ENCODE measurements at regions not wholly inside any gene's neighbourhood (a gene's known extent, or its start where the extent isn't known, plus 50 kb on each side); places are given as distances from the start of the nearest gene placed in this dataset.

- no peak for DNase-seq
- Mint-ChIP-seq H3K27me3 (no peaks in the 10 kb centered on the region), H3K36me3 (ENCODE audit: insufficient read depth) (peaks cover 6% of the 10 kb centered on the region), H3K27ac (no peak overlapping the region), H3K9me3 (no peaks in the 10 kb centered on the region), H3K4me1 (ENCODE audit: low read depth in 2 of 2) (peaks cover 22 to 24% of the 10 kb centered on the region in 2 donors), H3K4me3 (no peak overlapping the region)
- ATAC-seq (replicated peaks), result no peak
These were observed 105.0 kb upstream of the DUSP22 start for GRCh38 chr6:187210-187861.

- Mint-ChIP-seq H3K4me3 (peak overlapping the region; percentile 53 to 72), H3K36me3 (ENCODE audit: insufficient read depth) (peaks cover 6% of the 10 kb centered on the region), H3K27me3 (no peaks in the 10 kb centered on the region), H3K27ac (peak overlapping the region; percentile 95 to 98), H3K9me3 (no peaks in the 10 kb centered on the region), H3K4me1 (ENCODE audit: low read depth in 2 of 2) (peaks cover 29 to 34% of the 10 kb centered on the region in 2 donors)
- ATAC-seq (replicated peaks) (peak; percentile 88), DNase-seq (peak; percentile 73 to 85 (median 78))
These were observed 103.2 kb upstream of the DUSP22 start for GRCh38 chr6:188821-189655.

GRCh38 chr6:189676-190075 is 102.6 kb upstream of the DUSP22 start:
- H3K36me3 Mint-ChIP-seq (ENCODE audit: insufficient read depth), result peaks cover 6% of the 10 kb centered on the region
- DNase-seq (no peak), ATAC-seq (replicated peaks) (no peak)
- no peaks in the 10 kb centered on the region for H3K9me3 Mint-ChIP-seq
- H3K27me3 Mint-ChIP-seq, result no peaks in the 10 kb centered on the region
- H3K4me1 Mint-ChIP-seq (ENCODE audit: low read depth in 2 of 2), result peaks cover 36 to 40% of the 10 kb centered on the region in 2 donors
- H3K4me3 Mint-ChIP-seq, result peak overlapping the region; percentile 72 to 77
- peak overlapping the region; percentile 95 to 98 for H3K27ac Mint-ChIP-seq

- Mint-ChIP-seq H3K9me3 (no peaks in the 10 kb centered on the region), H3K27ac (peak overlapping the region; percentile 95 to 98), H3K27me3 (no peaks in the 10 kb centered on the region), H3K4me3 (peak overlapping the region; percentile 72 to 77), H3K36me3 (ENCODE audit: insufficient read depth) (peaks cover 6% of the 10 kb centered on the region), H3K4me1 (ENCODE audit: low read depth in 2 of 2) (peaks cover 42 to 47% of the 10 kb centered on the region in 2 donors)
- ATAC-seq (replicated peaks) (no peak), DNase-seq (no peak)
These were observed 101.5 kb upstream of the DUSP22 start for GRCh38 chr6:190596-191395.

- no peaks in the 10 kb centered on the region for H3K27me3 Mint-ChIP-seq
- DNase-seq (no peak), ATAC-seq (replicated peaks) (no peak)
- H3K36me3 Mint-ChIP-seq (ENCODE audit: insufficient read depth), result peaks cover 6% of the 10 kb centered on the region
- H3K4me1 Mint-ChIP-seq (ENCODE audit: low read depth in 2 of 2), result peaks cover 46 to 56% of the 10 kb centered on the region in 2 donors
- H3K9me3 Mint-ChIP-seq, result no peaks in the 10 kb centered on the region
- H3K27ac Mint-ChIP-seq, result peak overlapping the region in 1 of 2 donors; percentile 98
- H3K4me3 Mint-ChIP-seq, result no peak overlapping the region
These were observed 100.6 kb upstream of the DUSP22 start for GRCh38 chr6:191487-192312.

- Mint-ChIP-seq H3K27ac (no peak overlapping the region), H3K9me3 (no peaks in the 10 kb centered on the region), H3K27me3 (no peaks in the 10 kb centered on the region), H3K4me1 (ENCODE audit: low read depth in 2 of 2) (peaks cover 46 to 57% of the 10 kb centered on the region in 2 donors), H3K36me3 (ENCODE audit: insufficient read depth) (peaks cover 6% of the 10 kb centered on the region), H3K4me3 (no peak overlapping the region)
- DNase-seq (no peak), ATAC-seq (replicated peaks) (no peak)
These were observed 100.0 kb upstream of the DUSP22 start for GRCh38 chr6:192313-192664.

- Mint-ChIP-seq H3K27me3 (no peaks in the 10 kb centered on the region), H3K27ac (peak overlapping the region in 1 of 2 donors; percentile 88), H3K36me3 (ENCODE audit: insufficient read depth) (peaks cover 3% of the 10 kb centered on the region), H3K4me3 (no peak overlapping the region), H3K4me1 (ENCODE audit: low read depth in 2 of 2) (peaks cover 46 to 57% of the 10 kb centered on the region in 2 donors), H3K9me3 (no peaks in the 10 kb centered on the region)
- ATAC-seq (replicated peaks) (no peak), DNase-seq (no peak)
These were observed 99.1 kb upstream of the DUSP22 start for GRCh38 chr6:193180-193579.

- ATAC-seq (replicated peaks) (peak; percentile 81), DNase-seq (peak in 2 of 3 experiments; percentile 23 to 27)
- peaks cover 41 to 55% of the 10 kb centered on the region in 2 donors for H3K4me1 Mint-ChIP-seq (ENCODE audit: low read depth in 2 of 2)
- no peaks in the 10 kb centered on the region for H3K9me3 Mint-ChIP-seq
- H3K27me3 Mint-ChIP-seq, result no peaks in the 10 kb centered on the region
- peak overlapping the region; percentile 52 to 63 for H3K4me3 Mint-ChIP-seq
- H3K36me3 Mint-ChIP-seq (ENCODE audit: insufficient read depth), result peaks cover 3% of the 10 kb centered on the region
- peak overlapping the region; percentile 82 to 88 for H3K27ac Mint-ChIP-seq
These were observed 98.4 kb upstream of the DUSP22 start for GRCh38 chr6:193773-194310.

- Mint-ChIP-seq H3K9me3 (no peaks in the 10 kb centered on the region), H3K36me3 (ENCODE audit: insufficient read depth) (no peaks in the 10 kb centered on the region), H3K27ac (peak overlapping the region in 1 of 2 donors; percentile 31), H3K4me3 (no peak overlapping the region), H3K27me3 (no peaks in the 10 kb centered on the region), H3K4me1 (ENCODE audit: low read depth in 2 of 2) (peaks cover 25 to 36% of the 10 kb centered on the region in 2 donors)
- no peak for DNase-seq
- peak; percentile 44 for ATAC-seq (replicated peaks)
These were observed 96.4 kb upstream of the DUSP22 start for GRCh38 chr6:195861-196360.

GRCh38 chr6:196543-196942 is 95.7 kb upstream of the DUSP22 start:
- H3K4me1 Mint-ChIP-seq (ENCODE audit: low read depth in 2 of 2), result peaks cover 25 to 33% of the 10 kb centered on the region in 2 donors
- H3K36me3 Mint-ChIP-seq (ENCODE audit: insufficient read depth), result no peaks in the 10 kb centered on the region
- ATAC-seq (replicated peaks), result no peak
- no peaks in the 10 kb centered on the region for H3K27me3 Mint-ChIP-seq
- H3K4me3 Mint-ChIP-seq, result no peak overlapping the region
- peak overlapping the region in 1 of 2 donors; percentile 31 for H3K27ac Mint-ChIP-seq
- DNase-seq, result no peak
- H3K9me3 Mint-ChIP-seq, result no peaks in the 10 kb centered on the region

- no peak overlapping the region for H3K27ac Mint-ChIP-seq
- no peak overlapping the region for H3K4me3 Mint-ChIP-seq
- DNase-seq (no peak), ATAC-seq (replicated peaks) (no peak)
- H3K9me3 Mint-ChIP-seq, result no peaks in the 10 kb centered on the region
- peaks cover 0 to 2% of the 10 kb centered on the region in 2 donors for H3K27me3 Mint-ChIP-seq
- H3K4me1 Mint-ChIP-seq (ENCODE audit: low read depth in 2 of 2), result peaks cover under 1 to 1% of the 10 kb centered on the region in 2 donors
- no peaks in the 10 kb centered on the region for H3K36me3 Mint-ChIP-seq (ENCODE audit: insufficient read depth)
These were observed 88.6 kb upstream of the DUSP22 start for GRCh38 chr6:203661-204060.

- ATAC-seq (replicated peaks) (no peak), DNase-seq (no peak)
- Mint-ChIP-seq H3K36me3 (ENCODE audit: insufficient read depth) (no peaks in the 10 kb centered on the region), H3K9me3 (no peaks in the 10 kb centered on the region), H3K4me3 (no peak overlapping the region), H3K27me3 (peaks cover 0 to 23% of the 10 kb centered on the region in 2 donors), H3K27ac (no peak overlapping the region), H3K4me1 (ENCODE audit: low read depth in 2 of 2) (peaks cover 19 to 25% of the 10 kb centered on the region in 2 donors)
These were observed 86.0 kb upstream of the DUSP22 start for GRCh38 chr6:206264-206663.
